NB4 (cell line): ENCODE measurements at regions not wholly inside any gene's neighbourhood (a gene's known extent, or its start where the extent isn't known, plus 50 kb on each side); places are given as distances from the start of the nearest gene placed in this dataset.

ENCODE experiments used
- CTCF ChIP-seq: IDR thresholded peaks from one replicate; pipeline ENCODE4 v1.5.1; 2012; ENCODE audit warnings: low read depth, low read length
- MAX ChIP-seq: IDR thresholded peaks from 2 replicates; pipeline ENCODE4 v1.6.1; 2011; ENCODE audit warnings: low read depth, low read length
- POLR2A ChIP-seq: IDR thresholded peaks from 2 replicates; pipeline ENCODE4 v1.6.1; 2011; ENCODE audit warnings: mild to moderate bottlenecking; ENCODE audit not compliant: insufficient read length; ENCODE audit errors: extremely low read depth

- TF ChIP-seq CTCF (no peak), POLR2A (no peak), MAX (no peak)
Observed at GRCh38 chr5:3401635-3402034, 194.0 kb upstream of the IRX1 start.
